ENCODE measurements at regions not wholly inside any gene's neighbourhood (a gene's known extent, or its start where the extent isn't known, plus 50 kb on each side); places are given as distances from the start of the nearest gene placed in this dataset.
"Not testable (repeated sequence)": the region's sequence is repeated elsewhere in the genome, so short reads cannot be mapped to it uniquely, and the experiment has no call there.

DNA sequence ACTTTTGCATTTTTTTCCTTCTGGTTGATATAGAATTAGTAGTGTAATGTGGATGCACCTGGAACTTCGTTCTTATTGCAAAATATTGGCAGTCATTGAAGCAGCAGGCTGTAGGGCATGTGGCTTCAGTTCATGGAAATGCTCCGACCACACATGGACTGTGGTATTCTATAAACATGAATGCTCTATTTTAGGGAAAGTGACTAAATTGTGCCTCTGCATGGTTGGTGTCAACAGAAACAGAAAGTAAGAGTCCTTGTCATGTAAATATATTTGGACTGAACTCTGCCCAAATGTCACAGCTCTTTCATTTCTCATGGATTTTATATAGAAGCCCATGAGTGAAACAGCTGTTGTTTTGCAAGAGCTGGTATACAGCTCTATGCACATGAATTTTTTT lies 917.0 kb downstream of the LRFN5 start:
- no peaks in the 10 kb centered on the region for H3K36me3 ChIP-seq (ENCODE audit: control insufficient read depth, insufficient read depth, low read length)
- no peaks in the 10 kb centered on the region for H3K4me1 ChIP-seq (ENCODE audit: control insufficient read depth, insufficient read depth, low read length, poor library complexity, severe bottlenecking)
- H3K4me3 ChIP-seq (ENCODE audit: extremely low read depth, insufficient read depth, low read length, poor library complexity, severe bottlenecking): no peak overlapping the region
- WGBS, 2 experiments (ENCODE audit: insufficient coverage in 2 of 2): 80 to 100% methylated on average over 1 of the region's 2 CpGs
- no peak overlapping the region for H3K27ac ChIP-seq (ENCODE audit: low read depth, low read length, severe bottlenecking)
- H3K9me3 ChIP-seq (ENCODE audit: control insufficient read depth, low read length): no peaks in the 10 kb centered on the region

- Histone ChIP-seq H3K4me1 (ENCODE audit: control insufficient read depth, insufficient read depth, low read length, poor library complexity, severe bottlenecking) (no peaks in the 10 kb centered on the region), H3K27ac (ENCODE audit: low read depth, low read length, severe bottlenecking) (no peak overlapping the region), H3K36me3 (ENCODE audit: control insufficient read depth, insufficient read depth, low read length) (no peaks in the 10 kb centered on the region), H3K4me3 (ENCODE audit: extremely low read depth, insufficient read depth, low read length, poor library complexity, severe bottlenecking) (no peak overlapping the region), H3K9me3 (ENCODE audit: control insufficient read depth, low read length) (no peaks in the 10 kb centered on the region)
- 100% methylated on average over 1 of the region's 2 CpGs; no CpG with 5 or more reads in 1 of the 2 experiments for WGBS, 2 experiments (ENCODE audit: insufficient coverage in 2 of 2)
Measured at GRCh38 chr14:42517806-42518500, 911.3 kb downstream of the LRFN5 start.

GRCh38 chr14:42513837-42514236 lies 907.2 kb downstream of the LRFN5 start:
- H3K27ac ChIP-seq (ENCODE audit: low read depth, low read length, severe bottlenecking): no peak overlapping the region
- no peaks in the 10 kb centered on the region for H3K36me3 ChIP-seq (ENCODE audit: control insufficient read depth, insufficient read depth, low read length)
- H3K4me3 ChIP-seq (ENCODE audit: extremely low read depth, insufficient read depth, low read length, poor library complexity, severe bottlenecking): no peak overlapping the region
- no CpG with 5 or more reads among the region's 1 CpG for WGBS, 2 experiments (ENCODE audit: insufficient coverage in 2 of 2)
- H3K9me3 ChIP-seq (ENCODE audit: control insufficient read depth, low read length): no peaks in the 10 kb centered on the region
- no peaks in the 10 kb centered on the region for H3K4me1 ChIP-seq (ENCODE audit: control insufficient read depth, insufficient read depth, low read length, poor library complexity, severe bottlenecking)

- H3K27ac ChIP-seq (ENCODE audit: low read depth, low read length, severe bottlenecking): no peak overlapping the region
- no peaks in the 10 kb centered on the region for H3K36me3 ChIP-seq (ENCODE audit: control insufficient read depth, insufficient read depth, low read length)
- H3K4me1 ChIP-seq (ENCODE audit: control insufficient read depth, insufficient read depth, low read length, poor library complexity, severe bottlenecking): no peaks in the 10 kb centered on the region
- H3K4me3 ChIP-seq (ENCODE audit: extremely low read depth, insufficient read depth, low read length, poor library complexity, severe bottlenecking): no peak overlapping the region
- no peaks in the 10 kb centered on the region for H3K9me3 ChIP-seq (ENCODE audit: control insufficient read depth, low read length)
- WGBS, 2 experiments (ENCODE audit: insufficient coverage in 2 of 2): 83 to 85% methylated on average over 1 of the region's 1 CpG
Measured at GRCh38 chr14:42510071-42510470, 903.4 kb downstream of the LRFN5 start.

- Histone ChIP-seq H3K4me3 (ENCODE audit: extremely low read depth, insufficient read depth, low read length, poor library complexity, severe bottlenecking) (no peak overlapping the region), H3K36me3 (ENCODE audit: control insufficient read depth, insufficient read depth, low read length) (no peaks in the 10 kb centered on the region), H3K27ac (ENCODE audit: low read depth, low read length, severe bottlenecking) (no peak overlapping the region), H3K9me3 (ENCODE audit: control insufficient read depth, low read length) (no peaks in the 10 kb centered on the region), H3K4me1 (ENCODE audit: control insufficient read depth, insufficient read depth, low read length, poor library complexity, severe bottlenecking) (no peaks in the 10 kb centered on the region)
- WGBS, 2 experiments (ENCODE audit: insufficient coverage in 2 of 2): 40 to 80% methylated on average over 1 to 3 of the region's 3 CpGs
Measured at GRCh38 chr14:42508209-42508946, 901.7 kb downstream of the LRFN5 start.

GRCh38 chr14:42504433-42504832 lies 897.8 kb downstream of the LRFN5 start:
- Histone ChIP-seq H3K27ac (ENCODE audit: low read depth, low read length, severe bottlenecking) (no peak overlapping the region), H3K4me3 (ENCODE audit: extremely low read depth, insufficient read depth, low read length, poor library complexity, severe bottlenecking) (no peak overlapping the region), H3K36me3 (ENCODE audit: control insufficient read depth, insufficient read depth, low read length) (no peaks in the 10 kb centered on the region), H3K4me1 (ENCODE audit: control insufficient read depth, insufficient read depth, low read length, poor library complexity, severe bottlenecking) (no peaks in the 10 kb centered on the region), H3K9me3 (ENCODE audit: control insufficient read depth, low read length) (no peaks in the 10 kb centered on the region)
- no CpG with 5 or more reads among the region's 1 CpG for WGBS, 2 experiments (ENCODE audit: insufficient coverage in 2 of 2)

GRCh38 chr14:42499137-42499536 lies 892.5 kb downstream of the LRFN5 start:
- Histone ChIP-seq H3K4me3 (ENCODE audit: extremely low read depth, insufficient read depth, low read length, poor library complexity, severe bottlenecking) (no peak overlapping the region), H3K9me3 (ENCODE audit: control insufficient read depth, low read length) (no peaks in the 10 kb centered on the region), H3K4me1 (ENCODE audit: control insufficient read depth, insufficient read depth, low read length, poor library complexity, severe bottlenecking) (no peaks in the 10 kb centered on the region), H3K27ac (ENCODE audit: low read depth, low read length, severe bottlenecking) (no peak overlapping the region), H3K36me3 (ENCODE audit: control insufficient read depth, insufficient read depth, low read length) (no peaks in the 10 kb centered on the region)

GRCh38 chr14:42490536-42490935 lies 883.9 kb downstream of the LRFN5 start:
- H3K4me3 ChIP-seq (ENCODE audit: extremely low read depth, insufficient read depth, low read length, poor library complexity, severe bottlenecking): no peak overlapping the region
- H3K9me3 ChIP-seq (ENCODE audit: control insufficient read depth, low read length): no peaks in the 10 kb centered on the region
- WGBS, 2 experiments (ENCODE audit: insufficient coverage in 2 of 2): no CpG with 5 or more reads among the region's 1 CpG
- no peak overlapping the region for H3K27ac ChIP-seq (ENCODE audit: low read depth, low read length, severe bottlenecking)
- no peaks in the 10 kb centered on the region for H3K4me1 ChIP-seq (ENCODE audit: control insufficient read depth, insufficient read depth, low read length, poor library complexity, severe bottlenecking)
- no peaks in the 10 kb centered on the region for H3K36me3 ChIP-seq (ENCODE audit: control insufficient read depth, insufficient read depth, low read length)

- Histone ChIP-seq H3K4me1 (ENCODE audit: control insufficient read depth, insufficient read depth, low read length, poor library complexity, severe bottlenecking) (no peaks in the 10 kb centered on the region), H3K4me3 (ENCODE audit: extremely low read depth, insufficient read depth, low read length, poor library complexity, severe bottlenecking) (no peak overlapping the region), H3K36me3 (ENCODE audit: control insufficient read depth, insufficient read depth, low read length) (no peaks in the 10 kb centered on the region), H3K27ac (ENCODE audit: low read depth, low read length, severe bottlenecking) (no peak overlapping the region), H3K9me3 (ENCODE audit: control insufficient read depth, low read length) (no peaks in the 10 kb centered on the region)
- 100% methylated on average over 1 of the region's 1 CpG; no CpG with 5 or more reads in 1 of the 2 experiments for WGBS, 2 experiments (ENCODE audit: insufficient coverage in 2 of 2)
Measured at GRCh38 chr14:42488965-42489364, 882.3 kb downstream of the LRFN5 start.

DNA sequence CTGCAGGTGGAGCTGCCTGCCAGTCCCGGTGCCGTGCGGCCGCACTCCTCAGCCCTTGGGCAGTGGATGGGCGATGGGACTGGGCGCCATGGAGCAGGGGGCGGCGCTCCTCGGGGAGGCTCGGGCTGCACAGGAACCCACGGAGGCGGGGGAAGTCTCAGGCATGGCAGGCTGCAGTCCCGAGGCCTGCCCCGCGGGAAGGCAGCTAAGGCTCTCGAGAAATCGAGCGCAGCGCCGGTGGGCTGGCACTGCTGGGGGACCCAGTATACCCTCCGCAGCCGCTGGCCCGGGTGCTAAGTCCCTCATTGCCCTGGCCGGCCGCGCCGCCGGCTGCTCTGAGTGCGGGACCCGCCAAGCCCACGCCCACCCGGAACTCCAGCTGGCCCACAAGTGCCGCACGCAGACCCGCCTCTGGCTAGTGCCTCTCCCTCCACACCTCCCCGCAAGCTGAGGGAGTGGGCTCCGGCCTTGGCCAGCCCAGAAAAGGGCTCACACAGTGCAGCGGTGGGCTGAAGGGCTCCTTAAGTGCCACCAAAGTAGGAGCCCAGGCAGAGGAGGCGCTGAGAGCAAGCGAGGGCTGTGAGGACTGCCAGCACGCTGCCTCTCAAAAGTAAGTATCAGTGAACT lies 875.8 kb downstream of the LRFN5 start:
- H3K4me3 ChIP-seq (ENCODE audit: extremely low read depth, insufficient read depth, low read length, poor library complexity, severe bottlenecking); H3K27ac ChIP-seq (ENCODE audit: low read depth, low read length, severe bottlenecking); H3K9me3 ChIP-seq (ENCODE audit: control insufficient read depth, low read length); H3K36me3 ChIP-seq (ENCODE audit: control insufficient read depth, insufficient read depth, low read length); H3K4me1 ChIP-seq (ENCODE audit: control insufficient read depth, insufficient read depth, low read length, poor library complexity, severe bottlenecking): not testable (repeated sequence)
- 92 to 95% methylated on average over 25 to 31 of the region's 41 CpGs for WGBS, 2 experiments (ENCODE audit: insufficient coverage in 2 of 2)

GRCh38 chr14:42481714-42482113 lies 875.0 kb downstream of the LRFN5 start:
- not testable (repeated sequence) for H3K36me3 ChIP-seq (ENCODE audit: control insufficient read depth, insufficient read depth, low read length); H3K4me1 ChIP-seq (ENCODE audit: control insufficient read depth, insufficient read depth, low read length, poor library complexity, severe bottlenecking); H3K27ac ChIP-seq (ENCODE audit: low read depth, low read length, severe bottlenecking); H3K4me3 ChIP-seq (ENCODE audit: extremely low read depth, insufficient read depth, low read length, poor library complexity, severe bottlenecking); H3K9me3 ChIP-seq (ENCODE audit: control insufficient read depth, low read length)
- 94 to 95% methylated on average over 5 to 6 of the region's 8 CpGs for WGBS, 2 experiments (ENCODE audit: insufficient coverage in 2 of 2)
